CD4-positive, alpha-beta T cell treated with Interleukin-15 for 4 hours (primary cell): ENCODE measurements at regions not wholly inside any gene's neighbourhood (a gene's known extent, or its start where the extent isn't known, plus 50 kb on each side); places are given as distances from the start of the nearest gene placed in this dataset.

ENCODE experiments used
- DNase-seq: peaks from one replicate; pipeline ENCODE4 v3.0.0-alpha.2; 2020; ENCODE audit warnings: low spot score

- DNase-seq = no peak
These were observed 287.0 kb upstream of the ZC3H12C start for GRCh38 chr11:109806205-109806604.

- DNase-seq = no peak
These were observed 284.6 kb upstream of the ZC3H12C start for GRCh38 chr11:109808569-109808968.

GRCh38 chr11:109814824-109815223 lies 278.4 kb upstream of the ZC3H12C start:
- DNase-seq = no peak

GRCh38 chr11:109815500-109816150 lies 277.6 kb upstream of the ZC3H12C start:
- no peak for DNase-seq

- DNase-seq = no peak
These were observed 274.9 kb upstream of the ZC3H12C start for GRCh38 chr11:109818290-109818689.

- no peak for DNase-seq
These were observed 273.8 kb upstream of the ZC3H12C start for GRCh38 chr11:109819410-109819809.

- no peak for DNase-seq
These were observed 271.7 kb upstream of the ZC3H12C start for GRCh38 chr11:109821511-109821910.

- DNase-seq = no peak
These were observed 270.6 kb upstream of the ZC3H12C start for GRCh38 chr11:109822436-109823102.

GRCh38 chr11:109828387-109828786 lies 264.8 kb upstream of the ZC3H12C start:
- no peak for DNase-seq

- DNase-seq = no peak
These were observed 255.2 kb upstream of the ZC3H12C start for GRCh38 chr11:109838026-109838425.

GRCh38 chr11:109845437-109845836 lies 247.8 kb upstream of the ZC3H12C start:
- no peak for DNase-seq

GRCh38 chr11:109847621-109848020 lies 245.6 kb upstream of the ZC3H12C start:
- no peak for DNase-seq

GRCh38 chr11:109849051-109849450 lies 244.1 kb upstream of the ZC3H12C start:
- no peak for DNase-seq

GRCh38 chr11:109849946-109850345 lies 243.2 kb upstream of the ZC3H12C start:
- DNase-seq = no peak

GRCh38 chr11:109851780-109852390 lies 241.3 kb upstream of the ZC3H12C start:
- DNase-seq = no peak

- DNase-seq = no peak
These were observed 239.9 kb upstream of the ZC3H12C start for GRCh38 chr11:109853156-109853776.

- no peak for DNase-seq
These were observed 238.5 kb upstream of the ZC3H12C start for GRCh38 chr11:109854731-109855130.

GRCh38 chr11:109856928-109857327 lies 236.3 kb upstream of the ZC3H12C start:
- DNase-seq = no peak

- no peak for DNase-seq
These were observed 235.6 kb upstream of the ZC3H12C start for GRCh38 chr11:109857637-109858036.

- DNase-seq = no peak
These were observed 235.0 kb upstream of the ZC3H12C start for GRCh38 chr11:109858152-109858551.

GRCh38 chr11:109859045-109859724 lies 234.0 kb upstream of the ZC3H12C start:
- no peak for DNase-seq

GRCh38 chr11:109862835-109863234 lies 230.4 kb upstream of the ZC3H12C start:
- DNase-seq = no peak
